ENCODE measurements at regions not wholly inside any gene's neighbourhood (a gene's known extent, or its start where the extent isn't known, plus 50 kb on each side); places are given as distances from the start of the nearest gene placed in this dataset.

DNA sequence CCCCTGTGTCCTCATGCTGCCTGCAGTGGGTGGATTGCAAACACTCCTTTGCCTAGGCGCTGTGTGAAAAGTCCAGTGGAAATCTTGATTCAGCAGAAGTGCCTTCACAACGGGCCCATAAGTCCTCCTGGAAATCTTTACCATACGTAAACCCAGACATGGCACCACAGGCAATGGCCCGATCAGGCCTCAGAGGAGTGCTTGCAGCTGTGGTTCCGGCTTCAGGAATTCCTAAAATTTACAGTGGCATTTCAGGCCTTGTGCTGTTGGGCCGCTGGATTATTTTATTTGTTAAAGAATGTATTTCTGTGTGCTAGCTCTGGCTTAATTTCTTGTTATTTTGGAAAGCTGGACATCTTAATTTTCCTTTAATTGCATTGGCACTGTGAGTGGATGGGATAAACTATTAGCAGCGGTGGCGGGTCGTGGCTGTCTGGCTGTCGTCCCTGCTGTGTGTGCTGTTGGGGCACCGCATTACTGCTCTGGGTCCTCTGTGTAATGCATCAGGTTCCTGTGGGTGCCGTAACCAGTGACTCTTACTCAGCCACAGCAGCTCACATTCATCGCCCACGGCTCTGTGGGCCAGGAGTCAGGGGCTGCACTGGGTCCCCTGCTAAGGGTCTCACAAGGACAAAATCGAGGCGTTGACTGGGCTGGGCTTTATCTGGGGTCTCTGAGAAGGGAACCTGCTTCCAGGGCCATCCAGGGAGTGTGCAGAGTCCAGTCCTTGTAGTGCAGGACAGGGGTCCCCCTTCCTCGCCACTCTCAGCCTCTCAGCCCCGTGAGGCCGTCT is 73.1 kb downstream of the RTP5 start:
- DNase-seq (ENCODE audit: low read depth in 2 of 2), result no peak

DNA sequence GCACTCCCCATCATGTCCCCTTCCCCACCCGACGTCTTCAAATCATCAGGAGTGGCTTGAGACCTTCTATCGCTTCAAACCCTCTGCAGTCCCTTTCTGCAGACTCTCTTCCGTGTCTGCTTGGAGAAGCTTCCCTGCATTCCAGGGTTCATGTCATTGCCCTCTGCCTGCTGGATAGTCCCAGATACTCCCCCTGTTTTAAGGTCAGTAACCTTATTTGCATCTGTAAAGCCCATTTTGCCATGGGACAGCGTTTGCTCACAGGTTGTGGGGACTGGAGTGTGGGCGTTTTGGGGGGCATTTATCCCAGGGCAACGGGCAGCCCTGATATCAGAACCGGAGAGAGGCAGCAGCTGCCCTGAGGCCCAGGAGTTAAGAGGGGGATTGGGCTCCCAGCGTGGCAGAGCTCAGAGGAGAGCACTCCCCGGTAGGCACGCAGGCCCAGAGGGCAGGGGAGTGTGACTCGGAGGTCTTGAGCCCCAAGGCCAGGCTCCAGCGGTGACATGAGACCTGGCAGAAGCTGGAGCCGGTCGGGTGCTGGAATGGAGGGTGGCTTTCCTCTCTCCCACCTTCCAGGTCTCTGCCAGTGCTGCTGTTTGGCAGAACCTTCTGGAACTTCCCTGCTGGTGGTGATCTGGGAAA is 73.8 kb downstream of the RTP5 start:
- no peak for DNase-seq (ENCODE audit: low read depth in 2 of 2)

DNA sequence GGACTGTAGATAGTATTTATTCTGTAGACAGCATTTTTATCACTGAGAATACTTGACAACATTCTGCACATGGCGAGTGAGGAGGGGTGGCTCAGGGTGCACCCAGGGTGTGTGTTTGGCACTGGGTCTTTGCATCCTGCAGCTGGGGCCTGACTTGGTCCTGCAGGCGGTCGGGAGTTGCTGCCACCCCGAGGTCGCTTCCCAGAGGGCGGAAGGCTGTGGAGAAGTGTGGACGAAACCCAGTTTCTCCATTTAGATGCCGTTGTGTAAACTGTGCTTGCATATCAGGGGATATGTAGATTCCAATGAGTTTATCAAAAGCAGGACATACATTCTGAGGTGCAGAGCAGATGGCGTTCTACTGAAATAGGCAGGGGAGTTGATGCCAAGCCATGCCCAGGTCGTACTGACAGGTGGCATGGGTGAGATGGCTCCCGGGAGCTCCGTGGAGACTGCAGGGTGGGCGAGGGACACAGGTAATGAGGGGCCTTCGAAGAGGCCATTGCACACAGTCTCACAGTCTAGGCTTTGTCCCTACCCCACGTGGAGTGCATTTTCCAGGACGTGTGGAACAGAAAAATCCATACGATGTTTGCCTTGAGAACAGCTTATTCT is 74.5 kb downstream of the RTP5 start:
- no peak for DNase-seq (ENCODE audit: low read depth in 2 of 2)

DNA sequence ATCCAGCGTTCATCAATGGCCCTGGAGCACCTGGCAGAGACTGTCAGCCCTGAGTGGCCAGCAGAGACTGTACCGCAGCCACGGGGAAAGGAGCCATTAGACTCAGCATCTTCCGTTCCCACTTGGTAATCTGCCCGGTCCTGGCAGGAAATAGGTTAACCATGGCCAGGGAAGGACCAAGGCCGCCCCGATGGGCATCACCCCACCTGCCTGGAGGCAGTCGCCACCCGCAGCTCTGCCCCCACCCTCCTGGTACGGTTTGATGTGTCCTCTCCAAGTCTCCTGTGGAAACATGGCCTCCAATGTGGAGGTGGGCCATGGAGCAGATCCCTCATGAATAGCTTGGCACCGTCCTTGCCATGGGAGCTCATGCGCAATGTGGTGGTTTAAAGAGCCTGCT is 75.3 kb downstream of the RTP5 start:
- no peak for DNase-seq (ENCODE audit: low read depth in 2 of 2)

DNA sequence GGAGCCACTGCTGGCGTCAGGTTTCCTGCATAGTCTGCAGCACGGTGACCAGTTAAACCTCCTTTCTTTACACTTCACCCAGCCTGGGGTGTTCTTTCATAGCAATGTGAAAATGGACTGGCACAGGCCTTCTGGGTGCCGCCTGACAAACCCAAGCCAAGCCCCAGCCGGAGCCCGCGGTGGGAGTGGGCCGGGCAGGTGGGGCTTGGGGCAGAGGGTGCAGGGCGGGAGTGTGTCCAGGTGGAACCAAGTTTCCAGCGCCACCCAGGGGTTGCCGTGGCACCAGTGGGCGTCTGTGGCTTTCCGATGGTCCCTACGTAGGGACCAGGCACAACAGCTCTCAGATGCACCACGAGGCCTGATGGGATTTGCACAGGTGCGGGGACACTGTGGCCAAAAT is 75.8 kb downstream of the RTP5 start:
- DNase-seq (ENCODE audit: low read depth in 2 of 2), result no peak

DNA sequence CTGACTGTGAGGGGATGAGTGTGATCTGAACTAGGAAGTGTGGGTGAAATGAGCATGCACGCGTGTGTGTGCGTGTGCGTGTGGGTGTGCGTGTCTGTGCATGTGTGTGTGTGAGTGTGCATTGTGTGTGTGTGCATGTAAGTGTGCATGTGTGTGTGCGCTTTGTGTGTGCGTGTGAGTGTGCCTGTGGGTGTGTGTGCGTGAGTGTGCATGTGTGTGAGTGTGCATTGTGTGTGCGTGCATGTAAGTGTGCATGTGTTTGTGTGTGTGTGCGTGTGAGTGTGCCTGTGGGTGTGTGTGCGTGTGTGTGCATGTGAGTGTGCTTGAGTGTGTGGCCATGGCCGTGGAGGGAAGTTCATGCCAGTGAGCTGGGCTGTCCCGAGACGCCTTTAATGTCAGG is 76.3 kb downstream of the RTP5 start:
- DNase-seq (ENCODE audit: low read depth in 2 of 2), result no peak

DNA sequence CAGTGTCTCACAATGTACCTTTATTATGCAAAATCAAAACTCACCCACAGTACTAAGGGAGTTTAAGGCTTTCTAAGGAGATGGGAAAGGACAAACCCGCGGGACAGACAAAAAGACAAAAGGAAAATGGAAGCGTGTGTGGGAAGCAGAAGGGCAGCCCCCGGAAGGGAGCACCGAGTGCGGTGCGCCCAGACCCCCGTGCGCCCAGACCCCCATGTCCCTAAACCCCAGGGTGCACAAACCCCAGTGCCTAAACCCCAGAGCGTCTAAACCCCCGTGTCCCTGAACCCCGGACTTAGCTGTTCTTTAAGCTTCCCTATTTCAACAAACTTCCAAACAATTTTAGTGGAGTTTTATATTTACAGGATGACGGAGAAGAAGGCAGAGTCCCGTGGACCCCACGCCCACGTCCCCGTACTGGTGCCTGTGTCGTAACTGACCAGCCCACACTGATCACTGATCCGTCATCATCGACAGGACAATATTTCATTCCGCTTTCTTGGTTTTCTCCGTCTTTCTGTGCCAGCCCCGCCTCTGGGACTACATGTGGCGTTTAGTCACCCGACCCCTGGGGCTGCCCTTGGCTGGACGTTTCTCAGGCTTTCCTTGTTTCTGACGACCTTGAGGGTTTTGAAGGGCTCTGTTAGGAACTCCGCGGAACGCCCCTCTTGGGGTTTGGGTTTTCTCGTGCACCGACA is 76.9 kb downstream of the RTP5 start:
- DNase-seq (ENCODE audit: low read depth in 2 of 2), result no peak

DNA sequence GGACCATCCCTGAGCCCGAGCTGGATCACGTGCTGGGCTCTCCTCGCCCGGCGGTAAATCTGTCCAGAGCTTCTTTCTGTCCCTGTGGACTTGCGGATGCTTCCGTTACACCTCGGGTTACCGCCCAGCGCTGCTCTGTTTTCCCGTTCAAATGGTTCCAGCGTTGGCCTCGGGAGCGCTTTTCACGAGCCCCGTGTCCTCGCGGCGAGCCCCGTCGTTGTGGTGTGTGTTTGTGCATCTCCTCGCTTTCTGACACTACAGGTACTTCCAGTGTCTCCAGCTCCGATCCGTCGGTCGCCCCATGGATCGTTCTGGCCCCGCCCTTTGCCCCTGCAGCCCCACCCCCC is 77.4 kb downstream of the RTP5 start:
- no peak for DNase-seq (ENCODE audit: low read depth in 2 of 2)

DNA sequence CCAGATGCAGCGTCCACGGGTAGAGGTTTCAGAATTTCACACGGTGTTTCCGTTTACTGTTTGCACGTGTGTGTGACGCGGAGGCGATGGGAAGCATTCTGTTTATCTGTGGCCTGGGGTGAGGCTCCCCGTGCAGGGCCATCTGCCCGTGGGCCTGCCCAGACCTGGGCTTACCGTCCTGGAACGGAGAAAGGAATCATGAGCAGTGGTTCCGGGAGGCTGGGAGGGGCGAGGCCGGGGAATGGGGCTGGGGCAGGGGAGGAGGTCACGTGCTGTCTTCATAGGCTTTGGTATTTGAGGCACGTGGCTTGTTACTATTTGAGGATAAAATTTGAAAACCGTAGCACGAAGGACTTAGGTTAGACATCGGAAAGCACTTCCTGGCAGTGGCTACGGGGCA is 77.9 kb downstream of the RTP5 start:
- DNase-seq (ENCODE audit: low read depth in 2 of 2), result no peak

DNA sequence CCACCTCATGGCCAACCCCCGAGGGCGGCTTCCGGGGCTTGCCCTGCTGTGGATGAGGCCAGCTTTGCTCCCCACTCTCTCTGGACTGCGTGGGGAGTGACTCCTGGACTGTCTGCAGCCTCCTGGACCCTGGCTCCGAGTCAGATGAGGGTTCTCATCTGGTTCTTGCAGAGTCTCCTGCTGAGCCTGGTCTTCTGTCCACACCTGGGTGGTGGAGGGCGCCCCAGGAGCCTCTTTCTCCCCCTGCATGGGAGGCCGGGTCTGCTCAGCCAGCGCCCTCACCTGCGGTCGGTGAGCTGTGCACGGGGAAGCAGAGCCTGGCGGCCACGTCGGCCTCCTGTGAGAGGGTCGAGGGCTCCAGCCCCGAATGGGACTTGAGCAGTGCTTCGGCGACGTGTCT is 78.3 kb downstream of the RTP5 start:
- DNase-seq (ENCODE audit: low read depth in 2 of 2), result no peak

DNA sequence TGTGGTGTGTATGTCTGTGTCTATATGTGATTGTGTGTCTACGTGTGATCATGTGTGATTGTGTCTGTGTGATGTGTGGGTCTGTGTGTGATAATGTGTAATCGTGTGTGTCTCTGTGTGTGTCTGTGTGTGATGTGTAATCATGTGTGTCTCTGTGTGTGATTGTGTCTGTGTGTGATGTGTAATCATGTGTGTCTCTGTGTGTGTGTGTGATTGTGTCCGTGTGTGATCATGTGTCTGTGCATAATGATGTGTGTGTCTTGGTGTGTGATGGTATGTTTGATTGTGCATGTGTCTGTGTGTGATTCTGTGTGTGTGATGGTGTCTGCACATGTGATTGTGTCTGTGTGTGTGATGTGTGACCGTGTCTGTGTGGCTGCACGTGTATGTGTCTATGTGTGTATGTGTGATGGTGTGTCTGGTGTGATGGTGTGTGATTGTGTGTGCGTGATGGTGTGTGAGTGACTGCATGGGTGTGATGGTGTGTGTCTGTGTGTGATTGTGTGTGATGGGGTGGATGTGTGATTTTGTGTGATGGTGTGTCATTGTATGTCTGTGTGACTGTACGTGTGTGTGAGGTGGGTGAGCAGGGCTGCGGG is 78.9 kb downstream of the RTP5 start:
- DNase-seq (ENCODE audit: low read depth in 2 of 2), result no peak

DNA sequence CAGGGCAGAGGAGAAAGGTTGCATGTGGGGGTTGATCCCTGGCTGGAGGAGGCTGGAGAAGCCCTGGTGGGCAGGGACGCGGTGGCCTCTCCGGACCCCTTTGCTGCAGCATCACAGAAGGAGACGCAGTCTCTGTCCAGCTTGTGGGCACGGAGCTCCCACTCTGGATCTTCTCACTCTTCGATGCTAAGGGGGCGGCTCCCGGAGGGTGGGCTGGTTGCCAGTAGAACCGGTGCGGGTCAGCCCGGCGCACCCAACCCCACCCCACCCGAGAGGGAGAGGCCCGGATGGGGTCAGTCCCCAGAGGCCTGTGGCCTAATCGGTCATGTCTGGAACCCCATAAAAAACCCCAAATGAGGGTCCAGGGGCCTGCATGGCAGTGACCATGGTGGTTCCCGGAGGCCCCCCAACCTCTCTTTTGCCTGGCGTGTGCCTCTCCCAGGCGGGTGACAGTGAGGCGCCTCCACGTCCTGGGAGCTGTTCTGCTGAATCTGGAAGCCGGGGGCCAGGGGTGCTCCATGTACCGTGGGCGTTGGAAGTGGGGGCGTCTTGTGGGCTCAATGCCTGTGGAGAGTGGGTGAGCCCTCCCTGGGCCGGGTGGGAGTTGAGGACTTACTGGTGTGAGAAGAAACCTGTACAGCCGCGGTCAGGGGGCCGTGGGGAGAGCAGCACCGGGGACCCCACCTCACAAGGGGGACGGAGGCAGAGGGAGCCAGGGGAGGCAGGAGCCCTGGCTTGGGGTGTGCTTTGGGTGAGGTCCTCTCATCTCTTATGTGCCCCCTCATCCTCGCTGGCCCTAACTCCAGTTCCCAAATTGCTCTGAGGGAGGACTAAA is 79.6 kb downstream of the RTP5 start:
- DNase-seq (ENCODE audit: low read depth in 2 of 2), result no peak

DNA sequence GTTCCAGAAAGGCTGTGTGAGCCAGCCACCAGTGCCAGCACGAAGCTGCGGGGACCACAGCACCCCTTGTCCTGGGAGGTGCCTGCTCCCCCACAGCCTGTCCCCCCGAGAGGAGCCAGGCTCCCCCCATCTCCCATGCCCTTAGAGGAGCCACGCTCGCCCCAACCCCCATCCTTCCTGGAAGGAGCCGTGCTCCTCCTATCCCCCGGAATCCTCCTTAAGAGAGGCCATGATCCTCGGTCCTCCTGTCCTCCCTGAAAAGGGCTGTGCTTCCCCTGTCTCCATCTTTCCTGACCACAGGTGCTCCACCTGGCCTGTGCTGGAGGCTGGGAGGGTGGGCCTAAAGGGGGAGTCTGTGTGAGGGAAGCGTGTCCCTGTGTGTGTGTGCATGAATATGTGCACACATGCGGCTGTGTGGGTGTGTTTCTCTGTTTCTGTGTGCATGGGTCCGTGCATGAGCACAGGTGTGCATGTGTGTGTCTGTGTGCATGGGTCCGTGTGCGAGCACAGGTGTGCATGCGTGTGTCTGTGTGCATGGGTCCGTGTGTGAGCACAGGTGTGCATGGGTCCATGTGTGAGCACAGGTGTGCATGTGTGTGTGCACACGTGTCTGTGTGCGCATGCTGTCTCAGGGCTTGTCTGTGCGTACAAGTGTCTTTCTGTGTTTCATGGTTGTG is 80.3 kb downstream of the RTP5 start:
- no peak for DNase-seq (ENCODE audit: low read depth in 2 of 2)

DNA sequence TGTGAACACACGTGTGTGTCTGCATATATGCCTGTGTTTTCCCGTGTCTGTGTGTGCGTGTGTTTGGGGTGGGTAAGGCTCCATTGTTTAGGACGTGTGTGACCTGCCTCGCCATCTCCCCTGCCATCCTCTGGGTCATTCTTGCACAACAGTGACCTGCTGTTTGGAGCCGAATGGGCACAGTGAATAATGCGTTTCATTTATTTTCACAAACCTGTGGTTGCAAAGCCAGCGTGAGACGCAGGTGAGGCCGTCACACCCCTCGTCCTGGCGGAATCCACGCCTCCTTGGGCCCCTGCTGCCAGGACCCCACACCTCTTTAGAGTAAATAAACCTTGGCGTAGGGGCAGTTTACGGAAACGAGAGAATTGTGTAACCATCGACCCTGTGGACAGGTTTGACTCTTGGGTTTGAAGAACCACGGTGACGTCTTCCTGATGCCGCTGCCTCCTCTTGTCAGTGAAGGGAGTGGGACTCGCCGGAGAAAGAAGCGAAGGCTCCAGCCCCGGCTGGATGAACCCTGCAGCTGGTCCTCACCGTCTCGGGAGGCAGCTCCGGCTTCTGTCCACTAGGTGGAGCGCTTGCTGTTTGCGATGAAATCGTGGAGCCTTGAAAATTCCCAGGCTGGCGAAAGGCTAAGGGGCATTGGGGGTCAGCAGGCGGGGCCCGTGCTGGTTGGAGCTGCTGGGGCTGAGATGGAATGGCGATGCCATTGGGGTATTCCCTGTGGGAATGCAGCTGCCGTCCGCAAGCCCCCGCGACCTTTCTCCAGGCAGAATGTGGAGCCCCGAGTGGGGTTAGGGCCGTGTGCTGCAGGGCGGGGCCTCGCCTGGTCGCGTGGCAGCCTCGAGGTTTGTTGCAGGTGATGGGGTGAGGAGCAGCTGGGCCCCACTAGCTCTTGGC is 81.1 kb downstream of the RTP5 start:
- DNase-seq (ENCODE audit: low read depth in 2 of 2), result peak; percentile 43 to 51

DNA sequence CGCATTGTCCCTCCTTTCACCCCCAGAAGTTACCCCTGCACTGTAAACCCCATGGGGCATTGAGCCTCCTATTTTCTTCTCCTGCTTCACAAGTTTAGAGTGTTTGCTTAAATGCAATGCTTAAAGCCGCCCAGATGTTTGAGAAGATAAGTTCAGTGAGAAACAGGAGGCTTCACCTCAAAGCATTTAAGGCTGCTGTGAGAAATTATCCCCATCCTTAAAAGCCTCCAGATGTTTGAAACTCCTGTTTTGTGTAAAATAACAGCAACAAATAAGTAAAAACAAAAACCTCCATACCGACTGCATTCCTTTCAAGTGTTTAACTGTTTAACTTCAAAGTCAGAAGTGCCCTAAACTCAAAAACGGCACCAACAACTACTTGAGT is 81.8 kb downstream of the RTP5 start:
- DNase-seq (ENCODE audit: low read depth in 2 of 2), result no peak

DNA sequence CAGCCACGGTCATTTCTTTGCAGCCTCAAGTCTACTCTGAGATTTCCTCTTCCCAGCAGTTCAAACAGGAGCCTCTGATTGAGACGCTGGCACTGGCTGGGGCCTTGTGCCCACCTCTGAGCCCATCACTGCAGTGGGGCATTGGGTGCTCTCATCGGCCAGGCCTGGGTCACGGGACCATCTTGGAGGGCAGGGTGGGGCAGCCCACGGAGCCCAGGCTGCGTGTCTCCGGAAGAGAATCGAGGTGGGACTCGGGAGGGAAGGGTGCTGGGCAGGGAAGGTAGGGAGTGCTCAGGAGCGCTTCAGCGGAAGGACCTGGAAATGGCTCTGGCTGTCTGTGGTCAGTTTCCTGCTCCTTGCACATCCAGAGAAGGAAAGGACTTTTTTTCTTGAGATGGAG is 82.4 kb downstream of the RTP5 start:
- no peak for DNase-seq (ENCODE audit: low read depth in 2 of 2)

DNA sequence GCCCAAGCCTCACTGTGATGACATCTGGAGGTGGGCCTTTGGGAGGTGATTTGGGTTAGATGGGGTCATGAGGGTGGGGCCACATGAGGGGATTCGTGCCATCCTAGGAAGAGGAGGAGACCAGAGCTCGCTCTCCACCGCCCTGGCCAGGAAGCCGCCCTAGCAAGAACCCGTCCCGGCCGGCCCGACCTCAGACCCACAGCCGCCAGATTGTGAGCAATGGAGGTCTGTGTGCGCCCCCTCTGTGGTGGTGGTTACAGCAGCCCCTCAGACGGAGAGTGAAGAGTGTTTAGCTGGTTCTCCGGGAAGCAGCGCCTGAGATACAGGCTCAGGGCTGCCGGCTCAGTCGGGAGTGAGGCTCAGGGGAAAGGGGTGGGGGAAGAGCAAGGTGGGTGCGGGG is 83.3 kb downstream of the RTP5 start:
- no peak for DNase-seq (ENCODE audit: low read depth in 2 of 2)

DNA sequence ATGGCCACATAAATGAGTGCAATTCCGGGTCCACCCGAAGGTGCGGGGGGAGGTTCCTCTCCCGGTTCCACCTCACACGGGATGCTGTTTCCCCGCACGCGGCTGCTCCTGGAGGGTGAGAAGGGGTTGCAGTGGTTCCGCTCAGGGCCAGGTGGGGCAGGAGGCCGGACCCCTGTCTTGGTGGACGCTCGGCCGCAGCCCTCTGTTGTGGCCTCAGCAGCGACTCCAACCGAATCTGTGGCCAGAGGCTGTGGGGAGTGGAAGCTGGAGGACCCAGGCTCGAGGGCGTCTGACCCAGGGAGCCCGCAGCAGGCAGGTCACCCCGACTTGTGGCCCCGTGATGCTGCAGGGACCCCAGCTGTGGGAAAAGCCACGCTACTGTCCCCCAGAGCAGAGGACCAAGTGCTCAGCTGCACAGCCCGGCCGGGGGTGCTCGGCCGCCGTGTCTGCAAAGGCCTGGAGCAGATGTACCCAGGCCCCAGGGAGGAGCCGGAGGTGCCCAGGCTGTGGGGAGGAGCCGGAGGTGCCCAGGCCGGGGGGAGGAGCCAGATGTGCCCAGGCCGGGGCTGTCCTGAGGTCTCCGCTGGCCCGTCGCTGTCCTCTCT is 83.9 kb downstream of the RTP5 start:
- no peak for DNase-seq (ENCODE audit: low read depth in 2 of 2)

DNA sequence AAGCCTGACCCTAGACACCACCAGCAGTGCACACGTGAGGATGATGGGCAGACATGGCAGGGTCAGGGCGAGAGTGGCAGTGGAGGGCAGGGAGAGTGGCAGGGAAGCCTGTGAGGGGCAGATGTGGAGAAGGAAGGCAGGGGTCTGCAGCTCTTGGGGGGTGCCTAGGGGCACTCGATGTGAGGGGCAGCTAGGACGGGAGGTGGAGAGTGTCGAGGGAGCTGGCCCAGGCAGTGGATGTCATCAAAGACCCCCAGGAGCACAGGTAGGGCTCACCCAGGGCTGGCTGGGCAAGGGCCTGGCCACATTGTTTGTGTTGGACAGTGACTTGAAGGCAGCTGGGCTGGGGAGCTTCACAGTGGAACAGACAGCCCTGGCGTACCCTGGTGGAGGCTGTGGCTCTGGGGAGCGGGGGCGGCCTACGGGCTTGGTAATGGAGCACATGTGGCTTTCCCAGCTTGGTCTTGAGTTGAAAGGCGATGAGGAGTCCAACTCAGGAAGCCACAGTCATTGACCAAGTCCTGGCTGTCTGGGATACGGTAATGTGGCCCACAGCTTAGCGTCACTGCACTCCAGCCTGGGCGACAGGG is 87.1 kb downstream of the RTP5 start:
- no peak for DNase-seq (ENCODE audit: low read depth in 2 of 2)
